Uterus (tissue), 3 donors: ENCODE measurements at regions not wholly inside any gene's neighbourhood (a gene's known extent, or its start where the extent isn't known, plus 50 kb on each side); places are given as distances from the start of the nearest gene placed in this dataset.

Source experiments
- DNase-seq, 2 donors: peaks; one replicate each; pipeline ENCODE4 v3.0.0-alpha.2; 2019 to 2020
- H3K27ac ChIP-seq, 2 donors: fragments of 200-600 bp; sonication (generic); 1 replicate in 1 of 2; 2 replicates in 1 of 2; pipeline ENCODE4 v1.5.1; 2016 to 2018
- H3K27me3 ChIP-seq, 2 donors: fragments of 200-600 bp; sonication (generic); one replicate each; pipeline ENCODE4 v1.5.1; 2018 to 2019; ENCODE audit warnings: control low read depth in 1 of 2
- H3K36me3 ChIP-seq, 2 donors: fragments of 200-600 bp; sonication (generic); one replicate each; pipeline ENCODE4 v1.5.1; 2019; ENCODE audit warnings: control low read depth in 1 of 2
- H3K4me1 ChIP-seq, 2 donors: fragments of 200-600 bp; sonication (generic); one replicate each; pipeline ENCODE4 v1.5.1; 2018 to 2019; ENCODE audit warnings: control low read depth in 1 of 2
- H3K4me3 ChIP-seq, 2 donors: fragments of 200-600 bp; sonication (generic); 1 replicate in 1 of 2; 2 replicates in 1 of 2; pipeline ENCODE4 v1.5.1; 2018 to 2019; ENCODE audit warnings: mild to moderate bottlenecking in 1 of 2
- H3K9me3 ChIP-seq, 2 donors: fragments of 200-600 bp; sonication (generic); one replicate each; pipeline ENCODE4 v1.5.1; 2019; ENCODE audit warnings: control low read depth in 1 of 2
- POLR2A ChIP-seq, 2 donors: fragments of 450-650 bp; IDR thresholded peaks; one replicate each; pipeline ENCODE4 v1.6.1; 2016; ENCODE audit warnings: antibody characterized with exemption in 2 of 2, mild to moderate bottlenecking in 1 of 2, moderate library complexity in 1 of 2
- intact Hi-C: fragments of 100-400 bp; cut with DNase I; formaldehyde crosslinking; loops from one replicate; pipeline ENCODE4 v1.15.1; 2023; ENCODE audit warnings: low total_unique reads
- TF ChIP-seq, protein P1 (sequence below), 4 experiments: fragments of 200-600 bp in 2 of 4; fragments of 450-650 bp in 2 of 4; sonication (generic) in 2 of 4; IDR thresholded peaks; one replicate each; pipeline ENCODE4 v1.5.1; 2016 to 2019; ENCODE audit warnings: antibody characterized with exemption in 4 of 4, mild to moderate bottlenecking in 2 of 4, moderate library complexity in 1 of 4
- donor health status: DM: yes; HTN: yes; CAD: no.

DNA sequence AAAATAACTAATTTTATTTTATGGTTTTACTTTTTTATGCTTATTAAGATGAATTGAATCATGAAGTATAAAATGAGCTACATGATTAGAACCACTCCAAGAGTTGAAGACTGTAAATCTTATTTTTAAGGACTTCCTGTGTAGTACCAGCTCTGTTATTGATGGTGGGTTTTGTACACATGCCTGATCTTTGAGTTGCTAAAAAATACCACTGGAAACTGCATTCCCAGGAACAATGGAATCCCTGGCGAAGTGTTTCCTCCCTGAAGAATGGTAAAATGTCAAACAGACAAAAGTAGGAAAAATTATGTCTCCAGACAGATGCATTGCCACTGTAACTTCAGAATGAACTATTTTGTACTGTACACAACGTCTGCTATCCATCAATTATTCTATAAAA is 935.4 kb upstream of the TENM3 start:
- H3K4me1 ChIP-seq: no peaks in the 10 kb centered on the region
- H3K27me3 ChIP-seq: no peaks in the 10 kb centered on the region
- intact Hi-C loops: no loop called here

DNA sequence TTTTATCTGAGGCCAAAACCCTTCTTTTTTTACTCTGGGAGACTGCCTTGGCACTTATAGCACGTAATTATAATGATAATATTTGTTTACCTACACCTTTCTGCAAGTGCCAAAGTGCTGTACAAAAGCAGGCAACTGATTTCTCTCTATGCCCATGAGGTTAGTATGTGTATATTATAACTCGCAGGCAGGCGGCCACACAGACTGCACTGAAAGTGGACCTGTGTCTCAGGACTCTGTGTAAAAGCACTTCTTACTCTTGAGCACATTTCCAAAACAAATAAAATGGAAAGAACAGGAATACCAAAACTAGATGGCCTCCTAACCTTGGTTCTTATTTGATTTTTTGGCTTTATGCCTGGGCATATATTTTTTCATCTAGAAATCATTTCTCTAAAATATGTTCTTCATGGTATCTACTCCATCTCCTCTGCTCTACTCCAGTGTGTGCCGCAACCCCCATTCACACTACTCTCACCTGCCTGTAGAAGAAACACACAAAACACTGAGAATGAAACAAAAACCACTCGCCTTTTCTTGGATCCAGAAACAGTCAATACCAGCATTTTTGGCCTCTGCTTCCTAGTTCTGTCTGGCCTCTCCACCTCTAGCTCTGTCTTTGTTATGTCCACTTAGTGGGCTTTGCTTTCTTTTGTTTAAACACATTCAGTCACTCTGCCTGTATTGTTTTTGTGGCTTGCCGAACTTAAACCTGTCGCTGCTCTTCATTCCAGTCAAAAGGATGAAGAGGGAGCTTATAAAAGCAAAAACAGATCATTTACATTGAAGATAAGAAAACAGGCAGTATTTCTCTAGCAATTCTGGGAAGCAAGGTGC is 934.5 kb upstream of the TENM3 start:
- no peak for DNase-seq
- intact Hi-C loops: no loop called here
- no peak for TF ChIP-seq POLR2A (IDR thresholded peaks at IDR 0.05)
- no peaks in the 10 kb centered on the region for H3K36me3 ChIP-seq
- H3K4me3 ChIP-seq: no peak overlapping the region
- H3K27ac ChIP-seq: no peak overlapping the region
- H3K9me3 ChIP-seq: no peaks in the 10 kb centered on the region
- H3K4me1 ChIP-seq: no peaks in the 10 kb centered on the region
- H3K27me3 ChIP-seq: no peaks in the 10 kb centered on the region

More for the DNA sequence above, 935.4 kb upstream of the TENM3 start:
- no peak for TF ChIP-seq POLR2A (IDR thresholded peaks at IDR 0.05)
- no peak for DNase-seq
- Histone ChIP-seq H3K9me3 (no peaks in the 10 kb centered on the region), H3K36me3 (no peaks in the 10 kb centered on the region), H3K27ac (no peak overlapping the region), H3K4me3 (no peak overlapping the region)

DNA sequence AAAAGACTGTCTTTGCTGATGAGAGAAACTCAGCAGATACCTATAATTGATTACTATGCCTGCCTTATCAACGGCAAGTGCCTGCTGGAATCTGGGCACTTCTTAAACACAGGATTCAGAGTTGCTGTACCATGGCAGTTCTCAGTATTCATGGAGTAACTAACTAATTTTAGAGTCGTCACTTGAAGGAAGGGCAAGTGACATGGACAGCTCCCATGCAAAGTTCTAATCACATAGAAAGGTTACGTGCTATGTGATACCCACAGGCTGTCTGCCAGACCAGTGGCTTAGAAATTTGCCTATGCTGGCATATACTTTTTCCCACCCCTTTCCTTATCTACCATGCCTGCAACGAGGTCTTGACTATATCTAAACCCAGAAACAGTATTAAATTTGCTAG is 931.1 kb upstream of the TENM3 start:
- Histone ChIP-seq H3K4me1 (no peaks in the 10 kb centered on the region), H3K9me3 (no peaks in the 10 kb centered on the region), H3K36me3 (no peaks in the 10 kb centered on the region), H3K27me3 (no peaks in the 10 kb centered on the region), H3K27ac (no peak overlapping the region), H3K4me3 (no peak overlapping the region)
- intact Hi-C loops: no loop called here
- no peak for DNase-seq
- TF ChIP-seq POLR2A (IDR thresholded peaks at IDR 0.05): no peak
- TF ChIP-seq, protein P1, sequence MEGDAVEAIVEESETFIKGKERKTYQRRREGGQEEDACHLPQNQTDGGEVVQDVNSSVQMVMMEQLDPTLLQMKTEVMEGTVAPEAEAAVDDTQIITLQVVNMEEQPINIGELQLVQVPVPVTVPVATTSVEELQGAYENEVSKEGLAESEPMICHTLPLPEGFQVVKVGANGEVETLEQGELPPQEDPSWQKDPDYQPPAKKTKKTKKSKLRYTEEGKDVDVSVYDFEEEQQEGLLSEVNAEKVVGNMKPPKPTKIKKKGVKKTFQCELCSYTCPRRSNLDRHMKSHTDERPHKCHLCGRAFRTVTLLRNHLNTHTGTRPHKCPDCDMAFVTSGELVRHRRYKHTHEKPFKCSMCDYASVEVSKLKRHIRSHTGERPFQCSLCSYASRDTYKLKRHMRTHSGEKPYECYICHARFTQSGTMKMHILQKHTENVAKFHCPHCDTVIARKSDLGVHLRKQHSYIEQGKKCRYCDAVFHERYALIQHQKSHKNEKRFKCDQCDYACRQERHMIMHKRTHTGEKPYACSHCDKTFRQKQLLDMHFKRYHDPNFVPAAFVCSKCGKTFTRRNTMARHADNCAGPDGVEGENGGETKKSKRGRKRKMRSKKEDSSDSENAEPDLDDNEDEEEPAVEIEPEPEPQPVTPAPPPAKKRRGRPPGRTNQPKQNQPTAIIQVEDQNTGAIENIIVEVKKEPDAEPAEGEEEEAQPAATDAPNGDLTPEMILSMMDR (IDR thresholded peaks at IDR 0.05): no peak

DNA sequence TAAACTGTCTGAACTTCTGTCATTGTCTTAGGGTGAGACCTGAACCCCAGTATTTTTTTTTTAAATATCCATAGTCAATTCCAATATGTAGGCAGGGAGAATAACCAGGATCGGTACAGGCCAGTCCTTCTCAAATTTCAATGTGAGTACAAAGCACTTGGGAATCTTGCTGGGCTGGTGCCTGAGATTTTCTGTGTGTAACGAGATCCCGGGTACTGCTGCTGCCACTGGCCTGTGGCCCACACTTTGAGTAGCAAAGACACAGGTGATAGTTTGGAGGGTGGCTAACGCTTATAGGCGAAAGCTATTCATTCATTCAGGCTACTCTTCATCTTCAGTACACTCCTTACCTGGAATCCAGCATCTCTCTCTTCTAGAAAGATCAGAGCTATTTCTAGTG is 923.6 kb upstream of the TENM3 start:
- intact Hi-C loops: no loop called here
- Histone ChIP-seq H3K4me1 (no peaks in the 10 kb centered on the region), H3K27ac (no peak overlapping the region), H3K4me3 (no peak overlapping the region), H3K36me3 (no peaks in the 10 kb centered on the region), H3K27me3 (no peaks in the 10 kb centered on the region), H3K9me3 (no peaks in the 10 kb centered on the region)
- no peak for TF ChIP-seq POLR2A (IDR thresholded peaks at IDR 0.05)
- TF ChIP-seq, protein P1 (IDR thresholded peaks at IDR 0.05): no peak
- DNase-seq: no peak

- H3K4me1 ChIP-seq: no peaks in the 10 kb centered on the region
- DNase-seq: no peak
- no peak for TF ChIP-seq POLR2A (IDR thresholded peaks at IDR 0.05)
- TF ChIP-seq, protein P1 (IDR thresholded peaks at IDR 0.05): no peak
- no peak overlapping the region for H3K4me3 ChIP-seq
- H3K9me3 ChIP-seq: no peaks in the 10 kb centered on the region
- no peaks in the 10 kb centered on the region for H3K27me3 ChIP-seq
- no peaks in the 10 kb centered on the region for H3K36me3 ChIP-seq
- no peak overlapping the region for H3K27ac ChIP-seq
- intact Hi-C loops: no loop called here
These were observed 920.1 kb upstream of the TENM3 start for GRCh38 chr4:181323061-181323460.

DNA sequence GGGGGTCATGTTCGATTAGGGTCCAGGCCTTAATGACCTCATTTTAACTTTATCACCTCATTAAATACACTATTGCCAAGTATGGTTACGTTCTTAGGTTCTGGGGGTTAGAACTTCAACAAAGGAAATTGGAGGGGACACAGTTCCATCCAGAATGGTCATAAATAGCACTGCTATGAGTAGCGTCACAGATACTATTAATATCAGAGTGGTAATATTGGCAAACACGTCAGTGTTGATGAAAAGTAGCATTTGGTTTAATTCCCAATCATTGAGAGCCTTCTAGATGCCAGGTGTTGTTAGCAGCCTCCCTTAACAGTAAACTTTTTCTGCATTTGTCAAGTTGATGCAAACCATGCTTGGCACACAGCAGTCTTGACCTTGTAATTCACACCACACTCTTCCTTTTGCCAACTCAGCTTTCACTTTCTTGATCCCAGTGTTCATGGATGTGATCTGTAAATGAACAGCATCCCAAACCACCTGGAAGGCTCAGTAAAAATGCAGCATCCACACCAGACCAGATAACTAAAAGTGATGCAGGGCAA is 912.5 kb upstream of the TENM3 start:
- H3K4me3 ChIP-seq: no peak overlapping the region
- no peak overlapping the region for H3K27ac ChIP-seq
- intact Hi-C loops: no loop called here
- TF ChIP-seq, protein P1 (IDR thresholded peaks at IDR 0.05): no peak
- no peak for TF ChIP-seq POLR2A (IDR thresholded peaks at IDR 0.05)
- no peak for DNase-seq
- H3K27me3 ChIP-seq: no peaks in the 10 kb centered on the region
- H3K36me3 ChIP-seq: no peaks in the 10 kb centered on the region
- H3K9me3 ChIP-seq: no peaks in the 10 kb centered on the region
- H3K4me1 ChIP-seq: no peaks in the 10 kb centered on the region
